HL-60 (cell line): ENCODE measurements at regions not wholly inside any gene's neighbourhood (a gene's known extent, or its start where the extent isn't known, plus 50 kb on each side); places are given as distances from the start of the nearest gene placed in this dataset.
A peak's percentile ranks its signal among the peaks of the same experiment; 100 is the strongest.

Experiments
- POLR2AphosphoS5 ChIP-seq: IDR thresholded peaks from 2 replicates; pipeline ENCODE4 v1.6.1; 2012; ENCODE audit warnings: low read depth
- SPI1 ChIP-seq: IDR thresholded peaks from 2 replicates; pipeline ENCODE4 v1.6.1; 2012; ENCODE audit warnings: low read depth, mild to moderate bottlenecking, borderline replicate concordance
- TF ChIP-seq, protein P1 (sequence below): IDR thresholded peaks from one replicate; pipeline ENCODE4 v1.5.1; 2011; ENCODE audit warnings: low read length, control low read depth, inconsistent platforms; ENCODE audit not compliant: insufficient read depth
- TF ChIP-seq, protein P2 (sequence below): IDR thresholded peaks from 2 replicates; pipeline ENCODE4 v1.6.1; 2012; ENCODE audit warnings: low read depth; ENCODE audit not compliant: insufficient replicate concordance

DNA sequence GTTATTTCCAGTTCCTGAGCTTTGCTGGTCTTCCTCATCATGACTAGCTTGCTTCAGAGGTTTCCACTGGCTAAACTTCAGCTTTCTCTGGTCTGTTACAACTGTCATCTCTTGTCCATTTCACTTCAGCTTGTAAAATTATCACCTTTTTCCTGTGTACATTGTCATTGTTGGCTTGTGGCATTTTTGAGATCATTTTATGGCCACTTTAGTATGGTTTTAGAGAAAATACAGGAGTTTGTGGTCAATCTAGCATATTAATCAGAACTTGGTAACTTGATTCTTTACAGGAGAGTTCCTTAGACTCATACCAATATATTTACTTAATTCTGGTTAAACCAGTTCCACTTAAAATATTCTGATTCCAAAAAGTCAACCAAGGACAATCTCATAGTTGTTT, 235.9 kb upstream of the KITLG start:
- peak; percentile 7; the same call in 1 of the 2 replicates for TF ChIP-seq SPI1
- TF ChIP-seq, protein P1, sequence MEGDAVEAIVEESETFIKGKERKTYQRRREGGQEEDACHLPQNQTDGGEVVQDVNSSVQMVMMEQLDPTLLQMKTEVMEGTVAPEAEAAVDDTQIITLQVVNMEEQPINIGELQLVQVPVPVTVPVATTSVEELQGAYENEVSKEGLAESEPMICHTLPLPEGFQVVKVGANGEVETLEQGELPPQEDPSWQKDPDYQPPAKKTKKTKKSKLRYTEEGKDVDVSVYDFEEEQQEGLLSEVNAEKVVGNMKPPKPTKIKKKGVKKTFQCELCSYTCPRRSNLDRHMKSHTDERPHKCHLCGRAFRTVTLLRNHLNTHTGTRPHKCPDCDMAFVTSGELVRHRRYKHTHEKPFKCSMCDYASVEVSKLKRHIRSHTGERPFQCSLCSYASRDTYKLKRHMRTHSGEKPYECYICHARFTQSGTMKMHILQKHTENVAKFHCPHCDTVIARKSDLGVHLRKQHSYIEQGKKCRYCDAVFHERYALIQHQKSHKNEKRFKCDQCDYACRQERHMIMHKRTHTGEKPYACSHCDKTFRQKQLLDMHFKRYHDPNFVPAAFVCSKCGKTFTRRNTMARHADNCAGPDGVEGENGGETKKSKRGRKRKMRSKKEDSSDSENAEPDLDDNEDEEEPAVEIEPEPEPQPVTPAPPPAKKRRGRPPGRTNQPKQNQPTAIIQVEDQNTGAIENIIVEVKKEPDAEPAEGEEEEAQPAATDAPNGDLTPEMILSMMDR = no peak
- TF ChIP-seq POLR2AphosphoS5 = no peak
- TF ChIP-seq, protein P2, sequence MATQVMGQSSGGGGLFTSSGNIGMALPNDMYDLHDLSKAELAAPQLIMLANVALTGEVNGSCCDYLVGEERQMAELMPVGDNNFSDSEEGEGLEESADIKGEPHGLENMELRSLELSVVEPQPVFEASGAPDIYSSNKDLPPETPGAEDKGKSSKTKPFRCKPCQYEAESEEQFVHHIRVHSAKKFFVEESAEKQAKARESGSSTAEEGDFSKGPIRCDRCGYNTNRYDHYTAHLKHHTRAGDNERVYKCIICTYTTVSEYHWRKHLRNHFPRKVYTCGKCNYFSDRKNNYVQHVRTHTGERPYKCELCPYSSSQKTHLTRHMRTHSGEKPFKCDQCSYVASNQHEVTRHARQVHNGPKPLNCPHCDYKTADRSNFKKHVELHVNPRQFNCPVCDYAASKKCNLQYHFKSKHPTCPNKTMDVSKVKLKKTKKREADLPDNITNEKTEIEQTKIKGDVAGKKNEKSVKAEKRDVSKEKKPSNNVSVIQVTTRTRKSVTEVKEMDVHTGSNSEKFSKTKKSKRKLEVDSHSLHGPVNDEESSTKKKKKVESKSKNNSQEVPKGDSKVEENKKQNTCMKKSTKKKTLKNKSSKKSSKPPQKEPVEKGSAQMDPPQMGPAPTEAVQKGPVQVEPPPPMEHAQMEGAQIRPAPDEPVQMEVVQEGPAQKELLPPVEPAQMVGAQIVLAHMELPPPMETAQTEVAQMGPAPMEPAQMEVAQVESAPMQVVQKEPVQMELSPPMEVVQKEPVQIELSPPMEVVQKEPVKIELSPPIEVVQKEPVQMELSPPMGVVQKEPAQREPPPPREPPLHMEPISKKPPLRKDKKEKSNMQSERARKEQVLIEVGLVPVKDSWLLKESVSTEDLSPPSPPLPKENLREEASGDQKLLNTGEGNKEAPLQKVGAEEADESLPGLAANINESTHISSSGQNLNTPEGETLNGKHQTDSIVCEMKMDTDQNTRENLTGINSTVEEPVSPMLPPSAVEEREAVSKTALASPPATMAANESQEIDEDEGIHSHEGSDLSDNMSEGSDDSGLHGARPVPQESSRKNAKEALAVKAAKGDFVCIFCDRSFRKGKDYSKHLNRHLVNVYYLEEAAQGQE = no peak
